B cell (primary cell): ENCODE measurements at regions not wholly inside any gene's neighbourhood (a gene's known extent, or its start where the extent isn't known, plus 50 kb on each side); places are given as distances from the start of the nearest gene placed in this dataset.

Experiments used
- ATAC-seq: fragments of 200-7000 bp; cut with Tn5 transposase; one replicate; pipeline ENCODE4 v1.10.0; 2021; ENCODE audit warnings: low read depth, mild to moderate bottlenecking, moderate number of reproducible peaks, moderate library complexity
- CTCF ChIA-PET: fragments of 350-600 bp; sonication (Branson Sonifier 250); formaldehyde crosslinking; loops from one replicate; lab custom pipeline; 2021; ENCODE audit warnings: antibody characterized with exemption, inconsistent platforms; lab: Charles Lee
- POLR2A ChIA-PET: fragments of 350-600 bp; sonication (Branson Sonifier 250); formaldehyde crosslinking; loops from one replicate; lab custom pipeline; 2021; ENCODE audit warnings: antibody characterized with exemption; lab: Charles Lee
- DNase-seq: peaks from one replicate; pipeline ENCODE4 v3.0.0; 2013
- H2AFZ ChIP-seq: 2 replicates; pipeline ENCODE4 v1.6.1; 2012; ENCODE audit warnings: mild to moderate bottlenecking, low read depth, low read length; ENCODE audit not compliant: insufficient read depth, poor library complexity, severe bottlenecking
- H3K27ac ChIP-seq, 2 donors: 1 replicate in 1 of 2; 2 replicates in 1 of 2; pipeline ENCODE4 v1.5.1; 2012 to 2013; ENCODE audit warnings: low read length in 2 of 2, mild to moderate bottlenecking in 2 of 2, moderate library complexity in 1 of 2
- H3K27me3 ChIP-seq, 4 experiments: fragments of 200-600 bp in 1 of 4; sonication (generic) in 1 of 4; replicated peaks in 1 of 4; 1 replicate in 2 of 4; 2 replicates in 2 of 4; pipeline versions ENCODE4 v1.6.1 to v1.7.0; 2013 to 2016; ENCODE audit warnings: low read length in 3 of 4, mild to moderate bottlenecking in 2 of 4, mixed read lengths in 1 of 4, moderate library complexity in 1 of 4; ENCODE audit not compliant: insufficient read depth in 4 of 4, control insufficient read depth in 3 of 4; ENCODE audit errors: control extremely low read depth in 1 of 4
- H3K36me3 ChIP-seq, 2 experiments: replicated peaks in 1 of 2; 1 replicate in 1 of 2; 2 replicates in 1 of 2; pipeline versions ENCODE4 v1.6.1 to v1.7.1; 2013; ENCODE audit warnings: low read length in 1 of 2; ENCODE audit not compliant: insufficient read depth in 2 of 2, control insufficient read depth in 1 of 2; ENCODE audit errors: control extremely low read depth in 1 of 2, extremely low read depth in 1 of 2
- H3K4me1 ChIP-seq, 2 donors: fragments of 200-600 bp in 1 of 2; sonication (generic) in 1 of 2; 1 replicate in 1 of 2; 2 replicates in 1 of 2; pipeline versions ENCODE4 v1.5.1 to v1.6.1; 2013 to 2017; ENCODE audit warnings: low read length in 2 of 2; ENCODE audit not compliant: control insufficient read depth in 2 of 2, insufficient read depth in 2 of 2
- H3K4me2 ChIP-seq: replicated peaks from 2 replicates; pipeline ENCODE3; 2012; ENCODE audit warnings: mild to moderate bottlenecking, low read depth, low read length; ENCODE audit not compliant: poor library complexity, severe bottlenecking
- H3K4me3 ChIP-seq, 5 experiments: fragments of 200-600 bp in 1 of 5; sonication (generic) in 1 of 5; 1 replicate in 3 of 5; 2 replicates in 2 of 5; pipeline versions ENCODE4 v1.5.1 to v1.7.0; 2011 to 2016; ENCODE audit warnings: low read length in 4 of 5, mild to moderate bottlenecking in 4 of 5, low read depth in 2 of 5, control low read depth in 1 of 5, moderate library complexity in 1 of 5; ENCODE audit not compliant: insufficient read depth in 1 of 5; ENCODE audit errors: control extremely low read depth in 1 of 5, extremely low read depth in 1 of 5
- H3K79me2 ChIP-seq: fragments of 200-600 bp; sonication (generic); one replicate; pipeline ENCODE4 v1.6.0; 2016; ENCODE audit warnings: low read length; ENCODE audit not compliant: control insufficient read depth, insufficient read depth
- H3K9ac ChIP-seq: fragments of 200-600 bp; sonication (generic); 2 replicates; pipeline ENCODE4 v1.6.1; 2017; ENCODE audit warnings: mild to moderate bottlenecking, low read length, moderate library complexity
- H3K9me3 ChIP-seq, 3 donors: one replicate each; pipeline versions ENCODE4 v1.6.1 to v1.7.1; 2013; ENCODE audit warnings: low read length in 2 of 3; ENCODE audit not compliant: control insufficient read depth in 2 of 3, insufficient read depth in 1 of 3; ENCODE audit errors: control extremely low read depth in 1 of 3
- H4K20me1 ChIP-seq: 2 replicates; pipeline ENCODE4 v1.6.0; 2012; ENCODE audit warnings: mild to moderate bottlenecking, low read length; ENCODE audit not compliant: insufficient read depth, control insufficient read depth, poor library complexity, severe bottlenecking
- H3K27ac Mint-ChIP-seq: one replicate; pipeline ENCODE4 v1.8.0; 2021; ENCODE audit warnings: mixed read lengths
- H3K27me3 Mint-ChIP-seq: one replicate; pipeline ENCODE4 v1.8.0; 2021; ENCODE audit warnings: mixed read lengths
- H3K4me1 Mint-ChIP-seq: one replicate; pipeline ENCODE4 v1.8.0; 2021; ENCODE audit warnings: mixed read lengths
- H3K4me3 Mint-ChIP-seq: one replicate; pipeline ENCODE4 v1.8.0; 2021; ENCODE audit warnings: mixed read lengths
- H3K9me3 Mint-ChIP-seq: one replicate; pipeline ENCODE4 v1.8.0; 2022; ENCODE audit warnings: mixed read lengths; ENCODE audit not compliant: insufficient read depth
- EZH2 ChIP-seq: IDR thresholded peaks from 2 replicates; pipeline ENCODE4 v1.6.1; 2012; ENCODE audit warnings: borderline replicate concordance, low read depth, mild to moderate bottlenecking, moderate library complexity, low read length; ENCODE audit not compliant: insufficient read depth, poor library complexity, severe bottlenecking
- WGBS: methylation state at CpG from one replicate; pipeline ENCODE4 v1.1.5; 2013; ENCODE audit warnings: missing lambda C conversion rate; ENCODE audit not compliant: insufficient coverage; 5-methylcytosine and 5-hydroxymethylcytosine counted together
- intact Hi-C: fragments of 100-400 bp; cut with micrococcal nuclease; formaldehyde crosslinking; loops from one replicate; pipeline ENCODE4 v1.10.0; 2022
- TF ChIP-seq, protein P1 (sequence below): fragments of 200-600 bp; IDR thresholded peaks from one replicate; pipeline ENCODE4 v1.8.0; 2022; ENCODE audit warnings: antibody characterized with exemption, mild to moderate bottlenecking

GRCh38 chr17:69783865-69784264 lies 291.2 kb upstream of the KCNJ16 start:
- no peaks in the 10 kb centered on the region for H3K9me3 ChIP-seq
- no peak for TF ChIP-seq EZH2
- TF ChIP-seq, protein P1, sequence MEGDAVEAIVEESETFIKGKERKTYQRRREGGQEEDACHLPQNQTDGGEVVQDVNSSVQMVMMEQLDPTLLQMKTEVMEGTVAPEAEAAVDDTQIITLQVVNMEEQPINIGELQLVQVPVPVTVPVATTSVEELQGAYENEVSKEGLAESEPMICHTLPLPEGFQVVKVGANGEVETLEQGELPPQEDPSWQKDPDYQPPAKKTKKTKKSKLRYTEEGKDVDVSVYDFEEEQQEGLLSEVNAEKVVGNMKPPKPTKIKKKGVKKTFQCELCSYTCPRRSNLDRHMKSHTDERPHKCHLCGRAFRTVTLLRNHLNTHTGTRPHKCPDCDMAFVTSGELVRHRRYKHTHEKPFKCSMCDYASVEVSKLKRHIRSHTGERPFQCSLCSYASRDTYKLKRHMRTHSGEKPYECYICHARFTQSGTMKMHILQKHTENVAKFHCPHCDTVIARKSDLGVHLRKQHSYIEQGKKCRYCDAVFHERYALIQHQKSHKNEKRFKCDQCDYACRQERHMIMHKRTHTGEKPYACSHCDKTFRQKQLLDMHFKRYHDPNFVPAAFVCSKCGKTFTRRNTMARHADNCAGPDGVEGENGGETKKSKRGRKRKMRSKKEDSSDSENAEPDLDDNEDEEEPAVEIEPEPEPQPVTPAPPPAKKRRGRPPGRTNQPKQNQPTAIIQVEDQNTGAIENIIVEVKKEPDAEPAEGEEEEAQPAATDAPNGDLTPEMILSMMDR, result no peak
- no peak overlapping the region for H3K4me2 ChIP-seq
- H3K27ac ChIP-seq, result no peak overlapping the region
- DNase-seq (no peak), ATAC-seq (no peak)
- H3K27me3 Mint-ChIP-seq, result no peaks in the 10 kb centered on the region
- no peaks in the 10 kb centered on the region for H3K9me3 Mint-ChIP-seq
- H3K9ac ChIP-seq, result no peak overlapping the region
- intact Hi-C loops, result no loop called here
- H3K4me1 Mint-ChIP-seq, result no peaks in the 10 kb centered on the region
- H2AFZ ChIP-seq, result no peak overlapping the region
- no peaks in the 10 kb centered on the region for H4K20me1 ChIP-seq
- ChIA-PET CTCF (no interaction called here), POLR2A (no interaction called here)
- no peaks in the 10 kb centered on the region for H3K4me1 ChIP-seq
- H3K79me2 ChIP-seq, result no peaks in the 10 kb centered on the region
- H3K4me3 ChIP-seq, result no peak overlapping the region
- H3K36me3 ChIP-seq, result no peaks in the 10 kb centered on the region
- WGBS, result 86% methylated on average over 1 of the region's 3 CpGs
- no peaks in the 10 kb centered on the region for H3K27me3 ChIP-seq
- no peak overlapping the region for H3K4me3 Mint-ChIP-seq
- no peak overlapping the region for H3K27ac Mint-ChIP-seq

DNA sequence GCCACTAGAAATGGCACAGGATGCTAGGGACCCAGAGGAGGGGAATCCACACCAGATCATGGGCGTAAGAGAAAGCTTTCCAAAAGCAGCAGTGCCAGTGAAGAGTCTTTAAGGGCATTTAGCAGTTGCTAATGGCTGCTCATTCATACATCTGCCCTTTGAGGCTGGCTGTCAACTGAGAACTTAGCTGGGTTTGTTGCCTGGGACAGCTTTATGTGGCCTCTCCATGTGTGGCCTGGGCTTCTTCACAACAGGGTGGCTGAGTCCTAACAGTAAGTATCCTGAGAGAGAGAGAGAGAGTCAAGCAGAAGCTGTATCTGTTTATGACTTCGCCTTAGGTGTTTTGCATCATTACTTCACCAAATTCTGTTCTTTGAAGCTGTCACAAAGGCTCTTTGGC lies 286.1 kb upstream of the KCNJ16 start:
- Histone ChIP-seq H3K27me3 (no peaks in the 10 kb centered on the region), H3K27ac (no peak overlapping the region), H3K79me2 (no peaks in the 10 kb centered on the region), H3K9ac (no peak overlapping the region), H3K4me2 (no peak overlapping the region), H2AFZ (no peak overlapping the region), H3K4me3 (no peak overlapping the region), H3K36me3 (no peaks in the 10 kb centered on the region), H3K9me3 (no peaks in the 10 kb centered on the region), H4K20me1 (no peaks in the 10 kb centered on the region), H3K4me1 (no peaks in the 10 kb centered on the region)
- intact Hi-C loops, result no loop called here
- ChIA-PET POLR2A (no interaction called here), CTCF (interaction anchor here (0.5 kb wide), 1 partner anchor 17 kb away, joined by 3 read pairs; no protein-coding TSS in a partner anchor)
- no peak for TF ChIP-seq EZH2
- TF ChIP-seq, protein P1, result no peak
- ATAC-seq (no peak), DNase-seq (no peak)
- Mint-ChIP-seq H3K4me1 (no peaks in the 10 kb centered on the region), H3K4me3 (no peak overlapping the region), H3K9me3 (no peaks in the 10 kb centered on the region), H3K27me3 (peaks cover 3% of the 10 kb centered on the region), H3K27ac (no peak overlapping the region)
- WGBS, result 60% methylated on average over 1 of the region's 2 CpGs
